ENCODE measurements at regions not wholly inside any gene's neighbourhood (a gene's known extent, or its start where the extent isn't known, plus 50 kb on each side); places are given as distances from the start of the nearest gene placed in this dataset.

DNA sequence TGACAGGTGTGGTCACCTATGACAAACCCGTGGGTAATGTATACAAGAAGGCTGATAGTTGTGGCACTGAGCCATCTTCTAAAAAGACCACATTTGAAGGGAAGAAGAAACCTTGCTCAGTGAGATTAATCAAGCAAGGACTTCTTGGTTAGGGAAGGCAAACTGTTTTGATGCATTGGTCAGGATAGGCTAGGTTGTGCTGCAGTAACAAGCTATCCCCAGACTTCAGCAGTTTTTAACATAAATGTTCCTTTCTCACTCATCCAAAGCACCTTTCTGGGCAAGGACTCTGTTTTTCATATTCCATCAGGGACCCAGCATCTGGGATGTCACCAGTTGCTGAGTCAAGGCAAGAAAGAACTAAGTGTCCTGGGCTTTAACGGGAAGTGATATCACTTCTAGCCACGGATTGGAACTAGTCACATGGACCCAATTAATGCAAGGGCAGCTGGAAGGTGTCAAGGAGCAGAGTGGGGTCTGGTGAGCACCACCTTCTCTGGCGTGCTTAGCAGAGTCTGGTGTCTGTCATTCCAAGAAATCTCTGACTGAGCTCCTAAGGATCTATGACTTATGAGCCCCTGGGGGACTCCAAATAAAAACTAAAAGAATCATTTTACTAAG lies 52.0 kb upstream of the CCL2 start:
- DNase-seq: no peak

DNA sequence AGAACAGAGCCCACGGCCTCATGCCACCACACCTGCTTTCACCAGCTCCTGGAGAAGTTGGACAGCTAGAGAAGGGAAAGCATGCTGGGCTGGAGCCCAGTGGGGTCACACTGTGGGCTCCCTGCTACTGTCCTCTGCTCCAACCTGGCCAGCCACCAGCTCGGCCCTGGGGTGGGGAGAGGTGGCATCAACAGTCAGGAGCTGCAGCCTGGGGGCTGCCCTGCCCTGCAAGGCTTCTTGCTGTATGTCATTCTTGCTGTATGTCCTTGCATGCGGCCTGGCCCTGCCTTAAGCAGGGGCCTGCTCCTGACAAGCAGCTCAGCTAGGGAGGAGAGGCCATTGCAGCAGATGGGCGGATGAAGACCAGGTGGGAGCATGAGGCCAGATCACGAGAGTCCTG lies 50.7 kb upstream of the CCL2 start:
- DNase-seq: no peak

Data from CD4-positive, alpha-beta T cell treated with Interferon gamma for 1 hour (primary cell).